ENCODE measurements at regions not wholly inside any gene's neighbourhood (a gene's known extent, or its start where the extent isn't known, plus 50 kb on each side); places are given as distances from the start of the nearest gene placed in this dataset.

DNA sequence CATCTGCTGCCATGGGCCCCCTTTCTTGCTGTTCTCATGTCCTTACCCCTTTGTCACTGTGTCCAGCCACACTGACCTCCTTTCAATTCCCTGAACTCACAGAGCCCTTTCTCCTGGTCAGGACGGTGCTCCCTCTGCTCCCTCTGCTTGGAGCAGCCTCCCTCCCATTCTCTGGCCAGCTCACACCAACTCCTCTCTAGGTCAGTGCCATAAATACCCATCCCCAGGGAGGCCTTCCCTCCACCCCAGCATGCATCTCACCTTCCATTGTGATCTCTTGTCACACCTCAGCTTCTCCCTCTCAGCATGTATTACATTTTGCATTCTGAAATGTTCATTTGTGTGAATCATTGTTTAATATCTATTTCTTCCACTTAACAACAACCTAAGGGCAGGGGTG is 50.9 kb upstream of the PRNP start:
- H4K20me1 ChIP-seq (ENCODE audit: control insufficient read depth, insufficient read depth, insufficient read length): no peaks in the 10 kb centered on the region
- H2BK120ac ChIP-seq (ENCODE audit: low read depth, low read length, poor library complexity, severe bottlenecking): no peak overlapping the region
- TF ChIP-seq, protein P1, sequence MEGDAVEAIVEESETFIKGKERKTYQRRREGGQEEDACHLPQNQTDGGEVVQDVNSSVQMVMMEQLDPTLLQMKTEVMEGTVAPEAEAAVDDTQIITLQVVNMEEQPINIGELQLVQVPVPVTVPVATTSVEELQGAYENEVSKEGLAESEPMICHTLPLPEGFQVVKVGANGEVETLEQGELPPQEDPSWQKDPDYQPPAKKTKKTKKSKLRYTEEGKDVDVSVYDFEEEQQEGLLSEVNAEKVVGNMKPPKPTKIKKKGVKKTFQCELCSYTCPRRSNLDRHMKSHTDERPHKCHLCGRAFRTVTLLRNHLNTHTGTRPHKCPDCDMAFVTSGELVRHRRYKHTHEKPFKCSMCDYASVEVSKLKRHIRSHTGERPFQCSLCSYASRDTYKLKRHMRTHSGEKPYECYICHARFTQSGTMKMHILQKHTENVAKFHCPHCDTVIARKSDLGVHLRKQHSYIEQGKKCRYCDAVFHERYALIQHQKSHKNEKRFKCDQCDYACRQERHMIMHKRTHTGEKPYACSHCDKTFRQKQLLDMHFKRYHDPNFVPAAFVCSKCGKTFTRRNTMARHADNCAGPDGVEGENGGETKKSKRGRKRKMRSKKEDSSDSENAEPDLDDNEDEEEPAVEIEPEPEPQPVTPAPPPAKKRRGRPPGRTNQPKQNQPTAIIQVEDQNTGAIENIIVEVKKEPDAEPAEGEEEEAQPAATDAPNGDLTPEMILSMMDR (conservative IDR thresholded peaks at IDR 0.05): no peak
- H3K36me3 Mint-ChIP-seq (ENCODE audit: insufficient read depth in 1 of 3, low read depth in 3 of 3): peaks cover 0 to 6% (median 0%) of the 10 kb centered on the region in 3 experiments; a peak in 4 of 7 replicates
- H2AFZ ChIP-seq (ENCODE audit: low read length): no peak overlapping the region
- H3T11ph ChIP-seq (ENCODE audit: low read length): no peak overlapping the region
- H3K23ac ChIP-seq (ENCODE audit: insufficient read length, low read depth, low read length): no peak overlapping the region
- peaks cover 15 to 17% of the 10 kb centered on the region in 2 experiments for H3K9me3 Mint-ChIP-seq
- no peak overlapping the region for H3K4me3 Mint-ChIP-seq
- no peak overlapping the region for H3K27ac ChIP-seq (ENCODE audit: insufficient read length, low read depth, low read length)
- H3K4me1 ChIP-seq (ENCODE audit: insufficient read depth, low read length): no peaks in the 10 kb centered on the region
- no peak overlapping the region for H4K5ac ChIP-seq (ENCODE audit: insufficient read length, low read depth, low read length)
- no peak overlapping the region for H4K91ac ChIP-seq (ENCODE audit: insufficient read length, low read depth, low read length)
- H3K27me3 ChIP-seq (ENCODE audit: insufficient read depth, low read length): no peaks in the 10 kb centered on the region
- no peak overlapping the region for H2BK20ac ChIP-seq (ENCODE audit: low read depth, low read length, poor library complexity, severe bottlenecking)
- H3K4me2 ChIP-seq (ENCODE audit: insufficient read depth, insufficient read length, low read length): no peak overlapping the region
- no peak overlapping the region for H3K14ac ChIP-seq (ENCODE audit: insufficient read depth, low read length)
- no peak overlapping the region for H3K18ac ChIP-seq (ENCODE audit: insufficient read length, low read depth, low read length)
- H2BK5ac ChIP-seq (ENCODE audit: insufficient read length, low read length): no peak overlapping the region
- peaks cover 0 to 2% of the 10 kb centered on the region in 2 experiments; a peak in 2 of 4 replicates for H3K4me1 Mint-ChIP-seq
- no peak overlapping the region for H3K56ac ChIP-seq (ENCODE audit: insufficient read length, low read depth, low read length)
- no peak overlapping the region for H2BK12ac ChIP-seq (ENCODE audit: insufficient read length, low read depth, low read length)
- H4K8ac ChIP-seq (replicated peaks; ENCODE audit: insufficient read length, low read depth, low read length): no peak overlapping the region
- H3K79me1 ChIP-seq (ENCODE audit: insufficient read depth, low read depth, low read length, poor library complexity, severe bottlenecking): no peaks in the 10 kb centered on the region
- no peaks in the 10 kb centered on the region for H3K23me2 ChIP-seq (ENCODE audit: insufficient read length, low read depth, low read length, poor library complexity, severe bottlenecking)
- H3K27ac Mint-ChIP-seq: no peak overlapping the region
- no peak overlapping the region for H2AK5ac ChIP-seq (ENCODE audit: insufficient read length, low read length)
- H3K27me3 Mint-ChIP-seq (ENCODE audit: low read depth): peaks cover 3% of the 10 kb centered on the region
- H3K79me2 ChIP-seq (ENCODE audit: insufficient read depth, low read length): no peaks in the 10 kb centered on the region
- no peak overlapping the region for H2BK15ac ChIP-seq (ENCODE audit: low read depth, low read length)
- no peak for DNase-seq
- H3K9ac ChIP-seq (ENCODE audit: extremely low read depth, insufficient read length, low read length): no peak overlapping the region
- no peaks in the 10 kb centered on the region for H3K9me3 ChIP-seq (ENCODE audit: control insufficient read depth, low read depth, low read length)
- no CpG with 5 or more reads among the region's 1 CpG for WGBS (ENCODE audit: extremely low coverage, insufficient read length, low lambda C conversion rate)
- no peak overlapping the region for H3K4ac ChIP-seq (ENCODE audit: low read depth, low read length)

Data from H9 (cell line).